K562 (cell line): ENCODE measurements at regions not wholly inside any gene's neighbourhood (a gene's known extent, or its start where the extent isn't known, plus 50 kb on each side); places are given as distances from the start of the nearest gene placed in this dataset.

Experiments
- ADNP ChIP-seq: fragments of 200-800 bp; sonication (Bioruptor generic); IDR thresholded peaks from 2 replicates; pipeline ENCODE4 v1.6.1; 2016; ENCODE audit warnings: missing genetic modification characterization, missing compliant biosample characterization
- BDP1 ChIP-seq: IDR thresholded peaks from 3 replicates; pipeline ENCODE4 v1.6.1; 2011; ENCODE audit not compliant: insufficient read length, insufficient read depth
- BRF1 ChIP-seq: IDR thresholded peaks from 3 replicates; pipeline ENCODE4 v1.6.1; 2011; ENCODE audit warnings: borderline replicate concordance, mild to moderate bottlenecking; ENCODE audit not compliant: insufficient read length; ENCODE audit errors: extremely low read depth
- EP400 ChIP-seq: fragments of 450-650 bp; IDR thresholded peaks from 2 replicates; pipeline ENCODE4 v1.6.1; 2017; ENCODE audit warnings: antibody characterized with exemption, mild to moderate bottlenecking, moderate library complexity
- ILF3 ChIP-seq: fragments of 450-650 bp; IDR thresholded peaks from 2 replicates; pipeline ENCODE4 v1.6.1; 2018; ENCODE audit warnings: antibody characterized with exemption, mild to moderate bottlenecking, moderate library complexity, borderline replicate concordance
- MXI1 ChIP-seq: IDR thresholded peaks from 2 replicates; pipeline ENCODE4 v1.6.1; 2011; ENCODE audit warnings: low read depth, mild to moderate bottlenecking, improper control_type of control experiment, low read length
- PRPF4 ChIP-seq: fragments of 200-400 bp; formaldehyde crosslinking; IDR thresholded peaks from one replicate; pipeline ENCODE4 v1.6.1; 2017; ENCODE audit warnings: low read length, low read depth, mild to moderate bottlenecking; ENCODE audit not compliant: insufficient read depth, poor library complexity, severe bottlenecking
- RAD51 ChIP-seq: fragments of 450-650 bp; IDR thresholded peaks from 2 replicates; pipeline ENCODE4 v1.7.1; 2016; ENCODE audit warnings: low read depth, mild to moderate bottlenecking, borderline replicate concordance
- SIX5 ChIP-seq, 2 experiments: IDR thresholded peaks; 2 replicates each; pipeline ENCODE4 v1.6.1; 2011; ENCODE audit warnings: low read length in 2 of 2, borderline replicate concordance in 1 of 2, low read depth in 1 of 2, mild to moderate bottlenecking in 1 of 2, moderate library complexity in 1 of 2; ENCODE audit not compliant: insufficient read depth in 1 of 2
- ZNF766 ChIP-seq: fragments of 200-800 bp; sonication (Bioruptor generic); conservative IDR thresholded peaks from 2 replicates; pipeline ENCODE4 v1.6.1; 2016; ENCODE audit warnings: missing genetic modification characterization, missing compliant biosample characterization
- TF ChIP-seq, protein P1 (sequence below): fragments of 200-800 bp; sonication (Bioruptor generic); IDR thresholded peaks from 2 replicates; pipeline ENCODE4 v1.6.1; 2017; ENCODE audit warnings: missing genetic modification characterization, missing compliant biosample characterization
- TF ChIP-seq, protein P2 (sequence below): sonication (generic); formaldehyde crosslinking; IDR thresholded peaks from 2 replicates; pipeline ENCODE4 v1.9.0; 2022; ENCODE audit warnings: mild to moderate bottlenecking, missing genetic modification reagents
- TF ChIP-seq, protein P3 (sequence below): sonication (generic); formaldehyde crosslinking; IDR thresholded peaks from 2 replicates; pipeline ENCODE4 v1.8.1; 2023; ENCODE audit warnings: mild to moderate bottlenecking, missing genetic modification reagents
- TF ChIP-seq, protein P4 (sequence below), 3 experiments: fragments of 200-800 bp in 1 of 3; fragments of 250-450 bp in 1 of 3; fragments of 450-650 bp in 1 of 3; sonication (Bioruptor Pico) in 1 of 3; sonication (Bioruptor generic) in 1 of 3; formaldehyde crosslinking in 1 of 3; IDR thresholded peaks; 2 replicates each; pipeline versions ENCODE4 v1.6.1 to v1.8.0; 2016 to 2022; ENCODE audit warnings: mild to moderate bottlenecking in 2 of 3, missing genetic modification characterization in 2 of 3, missing compliant biosample characterization in 1 of 3, moderate library complexity in 1 of 3
- TF ChIP-seq, protein P5 (sequence below): fragments of 200-800 bp; sonication (Bioruptor generic); IDR thresholded peaks from 2 replicates; pipeline ENCODE4 v1.6.1; 2016; ENCODE audit warnings: missing genetic modification characterization, missing compliant biosample characterization

DNA sequence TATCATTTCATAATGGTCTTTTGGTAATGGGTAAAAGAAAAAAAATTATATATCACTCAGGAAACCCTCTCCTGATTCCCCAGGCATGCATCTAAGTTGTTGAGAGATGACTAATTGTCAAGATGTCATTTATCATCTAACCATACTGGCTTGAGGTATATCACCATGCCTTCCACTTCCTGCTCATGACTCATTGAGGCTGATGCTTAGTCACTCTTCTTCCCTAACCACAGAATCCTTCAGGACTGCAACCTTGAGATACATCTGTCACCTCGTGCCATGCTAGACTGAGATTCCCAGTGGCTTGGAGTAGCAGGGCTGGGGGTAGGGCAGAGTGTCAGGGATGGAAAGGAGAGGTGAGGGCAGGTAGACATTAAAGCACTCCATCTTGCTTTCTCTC, 782.5 kb upstream of the INTU start (continued):
- peak; percentile 85 for TF ChIP-seq ZNF766
- no peak for TF ChIP-seq MXI1
- no peak for TF ChIP-seq ILF3
- TF ChIP-seq, protein P1, sequence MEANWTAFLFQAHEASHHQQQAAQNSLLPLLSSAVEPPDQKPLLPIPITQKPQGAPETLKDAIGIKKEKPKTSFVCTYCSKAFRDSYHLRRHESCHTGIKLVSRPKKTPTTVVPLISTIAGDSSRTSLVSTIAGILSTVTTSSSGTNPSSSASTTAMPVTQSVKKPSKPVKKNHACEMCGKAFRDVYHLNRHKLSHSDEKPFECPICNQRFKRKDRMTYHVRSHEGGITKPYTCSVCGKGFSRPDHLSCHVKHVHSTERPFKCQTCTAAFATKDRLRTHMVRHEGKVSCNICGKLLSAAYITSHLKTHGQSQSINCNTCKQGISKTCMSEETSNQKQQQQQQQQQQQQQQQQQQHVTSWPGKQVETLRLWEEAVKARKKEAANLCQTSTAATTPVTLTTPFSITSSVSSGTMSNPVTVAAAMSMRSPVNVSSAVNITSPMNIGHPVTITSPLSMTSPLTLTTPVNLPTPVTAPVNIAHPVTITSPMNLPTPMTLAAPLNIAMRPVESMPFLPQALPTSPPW (CRISPR knock-in tag), result peak; percentile 30; the same call in 1 of the 2 replicates
- TF ChIP-seq EP400, result peak; percentile 65
- TF ChIP-seq, protein P2, sequence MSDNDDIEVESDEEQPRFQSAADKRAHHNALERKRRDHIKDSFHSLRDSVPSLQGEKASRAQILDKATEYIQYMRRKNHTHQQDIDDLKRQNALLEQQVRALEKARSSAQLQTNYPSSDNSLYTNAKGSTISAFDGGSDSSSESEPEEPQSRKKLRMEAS, result no peak
- TF ChIP-seq, protein P3, sequence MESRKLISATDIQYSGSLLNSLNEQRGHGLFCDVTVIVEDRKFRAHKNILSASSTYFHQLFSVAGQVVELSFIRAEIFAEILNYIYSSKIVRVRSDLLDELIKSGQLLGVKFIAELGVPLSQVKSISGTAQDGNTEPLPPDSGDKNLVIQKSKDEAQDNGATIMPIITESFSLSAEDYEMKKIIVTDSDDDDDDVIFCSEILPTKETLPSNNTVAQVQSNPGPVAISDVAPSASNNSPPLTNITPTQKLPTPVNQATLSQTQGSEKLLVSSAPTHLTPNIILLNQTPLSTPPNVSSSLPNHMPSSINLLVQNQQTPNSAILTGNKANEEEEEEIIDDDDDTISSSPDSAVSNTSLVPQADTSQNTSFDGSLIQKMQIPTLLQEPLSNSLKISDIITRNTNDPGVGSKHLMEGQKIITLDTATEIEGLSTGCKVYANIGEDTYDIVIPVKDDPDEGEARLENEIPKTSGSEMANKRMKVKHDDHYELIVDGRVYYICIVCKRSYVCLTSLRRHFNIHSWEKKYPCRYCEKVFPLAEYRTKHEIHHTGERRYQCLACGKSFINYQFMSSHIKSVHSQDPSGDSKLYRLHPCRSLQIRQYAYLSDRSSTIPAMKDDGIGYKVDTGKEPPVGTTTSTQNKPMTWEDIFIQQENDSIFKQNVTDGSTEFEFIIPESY (CRISPR knock-in tag), result no peak
- TF ChIP-seq, protein P4, sequence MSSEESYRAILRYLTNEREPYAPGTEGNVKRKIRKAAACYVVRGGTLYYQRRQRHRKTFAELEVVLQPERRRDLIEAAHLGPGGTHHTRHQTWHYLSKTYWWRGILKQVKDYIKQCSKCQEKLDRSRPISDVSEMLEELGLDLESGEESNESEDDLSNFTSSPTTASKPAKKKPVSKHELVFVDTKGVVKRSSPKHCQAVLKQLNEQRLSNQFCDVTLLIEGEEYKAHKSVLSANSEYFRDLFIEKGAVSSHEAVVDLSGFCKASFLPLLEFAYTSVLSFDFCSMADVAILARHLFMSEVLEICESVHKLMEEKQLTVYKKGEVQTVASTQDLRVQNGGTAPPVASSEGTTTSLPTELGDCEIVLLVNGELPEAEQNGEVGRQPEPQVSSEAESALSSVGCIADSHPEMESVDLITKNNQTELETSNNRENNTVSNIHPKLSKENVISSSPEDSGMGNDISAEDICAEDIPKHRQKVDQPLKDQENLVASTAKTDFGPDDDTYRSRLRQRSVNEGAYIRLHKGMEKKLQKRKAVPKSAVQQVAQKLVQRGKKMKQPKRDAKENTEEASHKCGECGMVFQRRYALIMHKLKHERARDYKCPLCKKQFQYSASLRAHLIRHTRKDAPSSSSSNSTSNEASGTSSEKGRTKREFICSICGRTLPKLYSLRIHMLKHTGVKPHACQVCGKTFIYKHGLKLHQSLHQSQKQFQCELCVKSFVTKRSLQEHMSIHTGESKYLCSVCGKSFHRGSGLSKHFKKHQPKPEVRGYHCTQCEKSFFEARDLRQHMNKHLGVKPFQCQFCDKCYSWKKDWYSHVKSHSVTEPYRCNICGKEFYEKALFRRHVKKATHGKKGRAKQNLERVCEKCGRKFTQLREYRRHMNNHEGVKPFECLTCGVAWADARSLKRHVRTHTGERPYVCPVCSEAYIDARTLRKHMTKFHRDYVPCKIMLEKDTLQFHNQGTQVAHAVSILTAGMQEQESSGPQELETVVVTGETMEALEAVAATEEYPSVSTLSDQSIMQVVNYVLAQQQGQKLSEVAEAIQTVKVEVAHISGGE (CRISPR knock-in tag; IDR thresholded peaks at IDR 0.05), result no peak
- TF ChIP-seq, protein P5, sequence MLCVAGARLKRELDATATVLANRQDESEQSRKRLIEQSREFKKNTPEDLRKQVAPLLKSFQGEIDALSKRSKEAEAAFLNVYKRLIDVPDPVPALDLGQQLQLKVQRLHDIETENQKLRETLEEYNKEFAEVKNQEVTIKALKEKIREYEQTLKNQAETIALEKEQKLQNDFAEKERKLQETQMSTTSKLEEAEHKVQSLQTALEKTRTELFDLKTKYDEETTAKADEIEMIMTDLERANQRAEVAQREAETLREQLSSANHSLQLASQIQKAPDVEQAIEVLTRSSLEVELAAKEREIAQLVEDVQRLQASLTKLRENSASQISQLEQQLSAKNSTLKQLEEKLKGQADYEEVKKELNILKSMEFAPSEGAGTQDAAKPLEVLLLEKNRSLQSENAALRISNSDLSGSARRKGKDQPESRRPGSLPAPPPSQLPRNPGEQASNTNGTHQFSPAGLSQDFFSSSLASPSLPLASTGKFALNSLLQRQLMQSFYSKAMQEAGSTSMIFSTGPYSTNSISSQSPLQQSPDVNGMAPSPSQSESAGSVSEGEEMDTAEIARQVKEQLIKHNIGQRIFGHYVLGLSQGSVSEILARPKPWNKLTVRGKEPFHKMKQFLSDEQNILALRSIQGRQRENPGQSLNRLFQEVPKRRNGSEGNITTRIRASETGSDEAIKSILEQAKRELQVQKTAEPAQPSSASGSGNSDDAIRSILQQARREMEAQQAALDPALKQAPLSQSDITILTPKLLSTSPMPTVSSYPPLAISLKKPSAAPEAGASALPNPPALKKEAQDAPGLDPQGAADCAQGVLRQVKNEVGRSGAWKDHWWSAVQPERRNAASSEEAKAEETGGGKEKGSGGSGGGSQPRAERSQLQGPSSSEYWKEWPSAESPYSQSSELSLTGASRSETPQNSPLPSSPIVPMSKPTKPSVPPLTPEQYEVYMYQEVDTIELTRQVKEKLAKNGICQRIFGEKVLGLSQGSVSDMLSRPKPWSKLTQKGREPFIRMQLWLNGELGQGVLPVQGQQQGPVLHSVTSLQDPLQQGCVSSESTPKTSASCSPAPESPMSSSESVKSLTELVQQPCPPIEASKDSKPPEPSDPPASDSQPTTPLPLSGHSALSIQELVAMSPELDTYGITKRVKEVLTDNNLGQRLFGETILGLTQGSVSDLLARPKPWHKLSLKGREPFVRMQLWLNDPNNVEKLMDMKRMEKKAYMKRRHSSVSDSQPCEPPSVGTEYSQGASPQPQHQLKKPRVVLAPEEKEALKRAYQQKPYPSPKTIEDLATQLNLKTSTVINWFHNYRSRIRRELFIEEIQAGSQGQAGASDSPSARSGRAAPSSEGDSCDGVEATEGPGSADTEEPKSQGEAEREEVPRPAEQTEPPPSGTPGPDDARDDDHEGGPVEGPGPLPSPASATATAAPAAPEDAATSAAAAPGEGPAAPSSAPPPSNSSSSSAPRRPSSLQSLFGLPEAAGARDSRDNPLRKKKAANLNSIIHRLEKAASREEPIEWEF (CRISPR knock-in tag), result no peak
- TF ChIP-seq SIX5 (IDR thresholded peaks at IDR 0.05; ENCODE audit: borderline replicate concordance in 1 of 2, insufficient read depth in 1 of 2, low read depth in 1 of 2, low read length in 2 of 2), result no peak
- TF ChIP-seq BRF1, result no peak
- no peak for TF ChIP-seq PRPF4
- TF ChIP-seq ADNP (tag), result no peak
- TF ChIP-seq RAD51, result no peak
- no peak for TF ChIP-seq BDP1
